HG02623 (cell line): ENCODE measurements at regions not wholly inside any gene's neighbourhood (a gene's known extent, or its start where the extent isn't known, plus 50 kb on each side); places are given as distances from the start of the nearest gene placed in this dataset.

Source experiments
- ATAC-seq: cut with Tn5 transposase; IDR thresholded peaks from one replicate; pipeline ENCODE4 v1.9.1; 2021; ENCODE audit warnings: moderate library complexity; ENCODE audit not compliant: unreplicated experiment

GRCh38 chr12:58453306-58453705, 467.0 kb downstream of the LRIG3 start:
- no peak for ATAC-seq

- no peak for ATAC-seq
Observed at GRCh38 chr12:58455136-58455535, 465.2 kb downstream of the LRIG3 start.

- ATAC-seq: no peak
Observed at GRCh38 chr12:58458102-58458501, 462.2 kb downstream of the LRIG3 start.

GRCh38 chr12:58459191-58459590, 461.1 kb downstream of the LRIG3 start:
- no peak for ATAC-seq

GRCh38 chr12:58463051-58463450, 457.3 kb downstream of the LRIG3 start:
- ATAC-seq: no peak

- ATAC-seq: no peak
Observed at GRCh38 chr12:58465418-58465817, 454.9 kb downstream of the LRIG3 start.

- ATAC-seq: no peak
Observed at GRCh38 chr12:58470266-58471010, 449.9 kb downstream of the LRIG3 start.

GRCh38 chr12:58479401-58479800, 440.9 kb downstream of the LRIG3 start:
- ATAC-seq: no peak

- no peak for ATAC-seq
Observed at GRCh38 chr12:58481811-58482210, 438.5 kb downstream of the LRIG3 start.

- no peak for ATAC-seq
Observed at GRCh38 chr12:58487255-58487654, 433.0 kb downstream of the LRIG3 start.

GRCh38 chr12:58487678-58488161, 432.6 kb downstream of the LRIG3 start:
- ATAC-seq: no peak

- ATAC-seq: no peak
Observed at GRCh38 chr12:58489394-58489793, 430.9 kb downstream of the LRIG3 start.

- ATAC-seq: no peak
Observed at GRCh38 chr12:58491306-58491705, 429.0 kb downstream of the LRIG3 start.

GRCh38 chr12:58496411-58497190, 423.7 kb downstream of the LRIG3 start:
- ATAC-seq: no peak

- ATAC-seq: no peak
Observed at GRCh38 chr12:58500399-58500798, 419.9 kb downstream of the LRIG3 start.

GRCh38 chr12:58502226-58502625, 418.1 kb downstream of the LRIG3 start:
- ATAC-seq: no peak

- no peak for ATAC-seq
Observed at GRCh38 chr12:58502841-58503240, 417.5 kb downstream of the LRIG3 start.

GRCh38 chr12:58503731-58504130, 416.6 kb downstream of the LRIG3 start:
- ATAC-seq: no peak

GRCh38 chr12:58504143-58504938, 416.0 kb downstream of the LRIG3 start:
- no peak for ATAC-seq

- no peak for ATAC-seq
Observed at GRCh38 chr12:58509116-58509885, 411.0 kb downstream of the LRIG3 start.
